Breast epithelium (tissue), 4 donors: ENCODE measurements at regions not wholly inside any gene's neighbourhood (a gene's known extent, or its start where the extent isn't known, plus 50 kb on each side); places are given as distances from the start of the nearest gene placed in this dataset.

Source experiments
- DNase-seq, 2 donors: peaks; one replicate each; pipeline ENCODE4 v3.0.0-alpha.2; 2019; ENCODE audit warnings: low spot score in 2 of 2
- H3K27ac ChIP-seq, 2 donors: fragments of 200-600 bp; sonication (generic) in 1 of 2; one replicate each; pipeline ENCODE4 v1.5.1; 2016 to 2019; ENCODE audit warnings: mild to moderate bottlenecking in 1 of 2
- H3K27me3 ChIP-seq, 2 donors: fragments of 200-600 bp; sonication (generic) in 1 of 2; one replicate each; pipeline versions ENCODE4 v1.5.1 to v1.6.0; 2017 to 2019; ENCODE audit warnings: control low read depth in 1 of 2, mild to moderate bottlenecking in 1 of 2
- H3K36me3 ChIP-seq: fragments of 200-600 bp; one replicate; pipeline ENCODE4 v1.5.1; 2019
- H3K4me1 ChIP-seq, 2 donors: fragments of 200-600 bp; sonication (generic); one replicate each; pipeline ENCODE4 v1.5.1; 2016 to 2019; ENCODE audit warnings: control low read depth in 1 of 2
- H3K4me3 ChIP-seq, 3 donors: fragments of 200-600 bp; sonication (generic); 1 replicate in 2 of 3; 2 replicates in 1 of 3; pipeline ENCODE4 v1.5.1; 2016 to 2019; ENCODE audit warnings: mild to moderate bottlenecking in 3 of 3, moderate library complexity in 2 of 3
- H3K9me3 ChIP-seq, 2 donors: fragments of 200-600 bp; sonication (generic) in 1 of 2; one replicate each; pipeline ENCODE4 v1.5.1; 2016 to 2019; ENCODE audit warnings: control low read depth in 1 of 2
- POLR2A ChIP-seq: fragments of 450-650 bp; IDR thresholded peaks from one replicate; pipeline ENCODE4 v1.6.1; 2016; ENCODE audit warnings: antibody characterized with exemption, mild to moderate bottlenecking, moderate library complexity
- POLR2AphosphoS5 ChIP-seq, 3 donors: sonication (generic); formaldehyde crosslinking; IDR thresholded peaks; one replicate each; pipeline ENCODE4 v1.6.1; 2017; ENCODE audit warnings: antibody characterized with exemption in 3 of 3
- intact Hi-C: fragments of 100-400 bp; cut with DNase I; formaldehyde crosslinking; loops from one replicate; pipeline ENCODE4 v1.15.1; 2023; ENCODE audit warnings: low total_unique reads
- TF ChIP-seq, protein P1 (sequence below), 3 donors: fragments of 450-650 bp; IDR thresholded peaks; one replicate each; pipeline ENCODE4 v1.5.1; 2016 to 2017; ENCODE audit warnings: antibody characterized with exemption in 3 of 3, mild to moderate bottlenecking in 3 of 3, moderate library complexity in 3 of 3

DNA sequence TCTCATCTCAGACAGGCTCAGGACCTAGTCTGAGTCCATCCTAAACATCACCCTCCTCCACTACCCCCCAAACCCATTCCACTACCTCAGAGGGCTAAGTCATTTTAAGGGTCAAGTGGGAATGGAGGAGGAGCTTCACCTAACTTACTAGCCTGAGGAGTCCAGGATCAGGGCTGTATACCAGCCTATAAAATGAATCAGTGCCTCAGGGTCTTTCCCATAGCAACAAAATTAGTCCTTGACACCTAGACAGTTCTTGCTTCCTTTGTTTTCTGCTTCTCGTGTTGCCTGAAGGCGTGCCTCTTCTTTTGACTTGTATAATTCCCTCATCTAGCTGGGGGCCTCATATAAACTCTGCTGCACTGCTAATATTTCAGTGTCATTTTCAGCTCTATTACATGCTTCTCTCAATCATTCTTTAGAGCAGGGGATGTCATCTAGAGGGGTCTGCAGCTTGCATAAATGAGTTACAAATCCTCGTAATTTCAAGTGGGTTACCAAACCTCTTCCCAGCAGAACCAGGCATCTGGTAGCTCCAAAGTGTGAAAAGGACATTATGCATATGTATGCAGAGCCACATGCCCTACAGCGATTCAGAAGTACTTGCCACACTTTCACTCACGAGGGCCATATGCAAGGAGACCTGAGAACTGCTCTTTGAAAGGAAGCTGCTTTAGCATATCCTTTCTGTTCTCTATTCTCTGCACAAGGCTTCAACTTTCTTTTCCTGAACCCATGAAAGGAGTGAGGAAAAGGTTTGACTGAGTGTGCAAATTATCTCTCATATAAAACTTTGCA is 311.7 kb upstream of the SEMA6D start:
- TF ChIP-seq, protein P1, sequence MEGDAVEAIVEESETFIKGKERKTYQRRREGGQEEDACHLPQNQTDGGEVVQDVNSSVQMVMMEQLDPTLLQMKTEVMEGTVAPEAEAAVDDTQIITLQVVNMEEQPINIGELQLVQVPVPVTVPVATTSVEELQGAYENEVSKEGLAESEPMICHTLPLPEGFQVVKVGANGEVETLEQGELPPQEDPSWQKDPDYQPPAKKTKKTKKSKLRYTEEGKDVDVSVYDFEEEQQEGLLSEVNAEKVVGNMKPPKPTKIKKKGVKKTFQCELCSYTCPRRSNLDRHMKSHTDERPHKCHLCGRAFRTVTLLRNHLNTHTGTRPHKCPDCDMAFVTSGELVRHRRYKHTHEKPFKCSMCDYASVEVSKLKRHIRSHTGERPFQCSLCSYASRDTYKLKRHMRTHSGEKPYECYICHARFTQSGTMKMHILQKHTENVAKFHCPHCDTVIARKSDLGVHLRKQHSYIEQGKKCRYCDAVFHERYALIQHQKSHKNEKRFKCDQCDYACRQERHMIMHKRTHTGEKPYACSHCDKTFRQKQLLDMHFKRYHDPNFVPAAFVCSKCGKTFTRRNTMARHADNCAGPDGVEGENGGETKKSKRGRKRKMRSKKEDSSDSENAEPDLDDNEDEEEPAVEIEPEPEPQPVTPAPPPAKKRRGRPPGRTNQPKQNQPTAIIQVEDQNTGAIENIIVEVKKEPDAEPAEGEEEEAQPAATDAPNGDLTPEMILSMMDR (IDR thresholded peaks at IDR 0.05) = no peak
- TF ChIP-seq POLR2A = no peak
- no peak for TF ChIP-seq POLR2AphosphoS5 (IDR thresholded peaks at IDR 0.05)
- DNase-seq = no peak
- intact Hi-C loops = no loop called here
- H3K4me3 ChIP-seq = no peak overlapping the region
- H3K27ac ChIP-seq = no peak overlapping the region
- H3K27me3 ChIP-seq = no peaks in the 10 kb centered on the region
- H3K36me3 ChIP-seq = no peaks in the 10 kb centered on the region
- no peaks in the 10 kb centered on the region for H3K9me3 ChIP-seq
- no peaks in the 10 kb centered on the region for H3K4me1 ChIP-seq

DNA sequence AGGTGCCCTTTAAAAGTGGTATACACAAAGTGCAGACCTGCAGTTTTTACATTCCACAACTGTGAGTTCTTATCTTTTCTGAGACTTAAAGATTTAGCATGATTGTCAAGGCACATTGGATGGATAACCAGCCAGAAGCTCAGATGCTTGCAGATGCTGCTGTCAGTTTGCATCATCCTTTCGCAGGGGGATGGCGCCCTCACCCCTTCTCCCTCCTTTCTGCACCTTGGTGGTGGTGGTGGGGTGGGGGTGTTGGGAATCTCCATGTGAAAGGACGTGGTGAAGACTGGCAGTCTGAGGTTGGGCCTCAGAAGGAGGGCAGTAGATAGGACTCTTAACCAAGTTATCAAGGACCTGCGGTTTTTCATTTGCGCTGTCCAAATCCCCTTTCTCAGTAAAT is 309.6 kb upstream of the SEMA6D start:
- no peaks in the 10 kb centered on the region for H3K9me3 ChIP-seq
- no peak for DNase-seq
- no peak overlapping the region for H3K27ac ChIP-seq
- no peak overlapping the region for H3K4me3 ChIP-seq
- H3K4me1 ChIP-seq = no peaks in the 10 kb centered on the region
- TF ChIP-seq, protein P1 (IDR thresholded peaks at IDR 0.05) = no peak
- no peak for TF ChIP-seq POLR2AphosphoS5 (IDR thresholded peaks at IDR 0.05)
- TF ChIP-seq POLR2A = no peak
- H3K27me3 ChIP-seq = no peaks in the 10 kb centered on the region
- intact Hi-C loops = no loop called here
- no peaks in the 10 kb centered on the region for H3K36me3 ChIP-seq

DNA sequence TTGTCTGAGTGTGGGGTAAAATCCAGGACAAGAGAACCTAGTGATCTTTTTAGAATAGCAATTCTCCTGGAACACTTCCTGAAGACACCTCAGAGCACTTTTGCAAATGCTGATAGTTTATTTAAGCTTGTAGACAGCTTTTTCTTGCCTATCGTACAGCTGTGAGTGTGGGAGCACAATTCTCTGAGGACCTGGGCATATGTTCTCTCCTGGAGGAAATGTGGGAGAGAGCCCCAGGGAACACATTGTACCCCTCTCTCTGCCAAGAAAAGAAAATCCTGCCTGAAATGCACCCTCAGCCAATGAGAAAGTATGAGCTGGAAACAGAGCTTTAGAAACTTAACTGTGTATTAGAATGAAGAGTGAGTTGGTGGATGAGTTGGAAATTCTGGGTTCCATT is 308.3 kb upstream of the SEMA6D start:
- Histone ChIP-seq H3K27ac (no peak overlapping the region), H3K27me3 (no peaks in the 10 kb centered on the region), H3K4me3 (no peak overlapping the region), H3K4me1 (no peaks in the 10 kb centered on the region), H3K36me3 (no peaks in the 10 kb centered on the region), H3K9me3 (no peaks in the 10 kb centered on the region)
- intact Hi-C loops = no loop called here
- no peak for TF ChIP-seq POLR2A
- no peak for DNase-seq

DNA sequence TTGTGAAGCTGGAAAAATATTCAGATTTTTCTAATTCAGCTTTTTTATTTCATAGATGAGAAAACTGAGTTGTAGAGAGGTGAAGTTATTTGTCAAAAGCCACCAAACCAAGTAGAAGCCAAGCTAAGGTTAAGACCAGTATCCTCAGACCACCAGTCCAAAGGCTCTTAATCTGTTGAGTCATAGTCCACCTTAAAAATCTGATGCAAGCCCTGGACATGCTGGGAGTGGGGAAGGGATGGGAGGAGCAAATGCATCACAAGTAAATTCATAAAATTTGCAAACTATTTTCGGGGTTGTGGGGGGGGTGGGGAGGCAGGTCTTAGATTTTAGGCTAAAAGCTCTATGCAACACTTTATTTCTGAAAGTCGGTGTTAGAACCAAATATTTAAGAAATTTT is 307.7 kb upstream of the SEMA6D start:
- no peak overlapping the region for H3K27ac ChIP-seq
- no peaks in the 10 kb centered on the region for H3K9me3 ChIP-seq

DNA sequence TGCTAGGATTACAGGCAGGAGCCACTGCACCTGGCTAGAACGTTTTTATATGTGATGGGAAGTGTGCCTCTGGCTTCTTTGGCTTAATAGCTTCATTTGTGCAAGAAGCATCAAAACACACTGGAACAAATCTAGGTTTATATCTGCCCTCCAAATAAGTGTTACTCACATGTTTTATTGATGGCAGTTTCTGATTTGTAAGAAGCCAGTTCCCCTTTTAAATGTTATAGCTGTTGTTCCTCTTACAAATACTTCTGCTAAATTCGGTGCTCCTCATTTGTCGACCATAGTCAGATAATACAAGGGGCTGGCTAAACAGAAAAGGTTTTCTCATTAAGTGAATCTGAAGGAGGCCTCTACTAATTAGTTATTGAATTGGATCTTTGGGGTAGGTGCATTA is 307.1 kb upstream of the SEMA6D start:
- intact Hi-C loops = no loop called here
- H3K27ac ChIP-seq = no peak overlapping the region
- H3K4me3 ChIP-seq = no peak overlapping the region
- DNase-seq = no peak
- no peaks in the 10 kb centered on the region for H3K27me3 ChIP-seq
- TF ChIP-seq POLR2A = no peak
- TF ChIP-seq, protein P1 (IDR thresholded peaks at IDR 0.05) = no peak
- no peak for TF ChIP-seq POLR2AphosphoS5 (IDR thresholded peaks at IDR 0.05)
- no peaks in the 10 kb centered on the region for H3K36me3 ChIP-seq
- H3K9me3 ChIP-seq = no peaks in the 10 kb centered on the region
- no peaks in the 10 kb centered on the region for H3K4me1 ChIP-seq

More for the DNA sequence above, 307.7 kb upstream of the SEMA6D start:
- no peak for DNase-seq
- Histone ChIP-seq H3K27me3 (no peaks in the 10 kb centered on the region), H3K4me1 (no peaks in the 10 kb centered on the region), H3K36me3 (no peaks in the 10 kb centered on the region), H3K4me3 (no peak overlapping the region)
- TF ChIP-seq, protein P1 (IDR thresholded peaks at IDR 0.05) = no peak
- TF ChIP-seq POLR2AphosphoS5 (IDR thresholded peaks at IDR 0.05) = no peak
- TF ChIP-seq POLR2A = no peak
- intact Hi-C loops = no loop called here
